Loucy (cell line): ENCODE measurements at regions not wholly inside any gene's neighbourhood (a gene's known extent, or its start where the extent isn't known, plus 50 kb on each side); places are given as distances from the start of the nearest gene placed in this dataset.

Source experiments
- CTCF ChIP-seq: fragments of 200-600 bp; sonication (generic); conservative IDR thresholded peaks from 2 replicates; pipeline ENCODE4 v1.5.1; 2014; ENCODE audit warnings: mild to moderate bottlenecking, antibody characterized with exemption, low read length
- EZH2phosphoT487 ChIP-seq: fragments of 200-600 bp; IDR thresholded peaks from 2 replicates; pipeline ENCODE4 v1.6.1; 2018; ENCODE audit warnings: antibody characterized with exemption, mild to moderate bottlenecking, moderate library complexity, borderline replicate concordance

- no peak for TF ChIP-seq EZH2phosphoT487
- TF ChIP-seq CTCF, result no peak
Measured at GRCh38 chr10:127648885-127649284, 88.1 kb upstream of the FOXI2 start.
